ENCODE measurements at regions not wholly inside any gene's neighbourhood (a gene's known extent, or its start where the extent isn't known, plus 50 kb on each side); places are given as distances from the start of the nearest gene placed in this dataset.

GRCh38 chr12:5371631-5372030, 60.3 kb upstream of the NTF3 start:
- no peak for TF ChIP-seq CTCF (IDR thresholded peaks at IDR 0.05; ENCODE audit: insufficient read depth, low read length, severe bottlenecking)
- no peaks in the 10 kb centered on the region for H3K36me3 ChIP-seq (ENCODE audit: control insufficient read depth, insufficient read depth, low read length)
- H3K27me3 ChIP-seq (ENCODE audit: control insufficient read depth, insufficient read depth, low read length) = no peaks in the 10 kb centered on the region
- no peak for DNase-seq (ENCODE audit: low read depth)
- no peak overlapping the region for H3K4me3 ChIP-seq (ENCODE audit: low read depth, low read length)
- no peak for FAIRE-seq

- FAIRE-seq = no peak
Observed at GRCh38 chr12:5374713-5375112, 57.2 kb upstream of the NTF3 start.

GRCh38 chr12:5375547-5376295, 56.2 kb upstream of the NTF3 start:
- no peaks in the 10 kb centered on the region for H3K36me3 ChIP-seq (ENCODE audit: control insufficient read depth, insufficient read depth, low read length)
- no peak overlapping the region for H3K4me3 ChIP-seq (ENCODE audit: low read depth, low read length)
- DNase-seq (ENCODE audit: low read depth) = no peak
- no peaks in the 10 kb centered on the region for H3K27me3 ChIP-seq (ENCODE audit: control insufficient read depth, insufficient read depth, low read length)
- FAIRE-seq = no peak
- no peak for TF ChIP-seq CTCF (IDR thresholded peaks at IDR 0.05; ENCODE audit: insufficient read depth, low read length, severe bottlenecking)

More at GRCh38 chr12:5374713-5375112, 57.2 kb upstream of the NTF3 start:
- no peaks in the 10 kb centered on the region for H3K27me3 ChIP-seq (ENCODE audit: control insufficient read depth, insufficient read depth, low read length)
- H3K4me3 ChIP-seq (ENCODE audit: low read depth, low read length) = no peak overlapping the region
- H3K36me3 ChIP-seq (ENCODE audit: control insufficient read depth, insufficient read depth, low read length) = no peaks in the 10 kb centered on the region
- no peak for DNase-seq (ENCODE audit: low read depth)
- TF ChIP-seq CTCF (IDR thresholded peaks at IDR 0.05; ENCODE audit: insufficient read depth, low read length, severe bottlenecking) = no peak

GRCh38 chr12:5376591-5377207, 55.2 kb upstream of the NTF3 start:
- TF ChIP-seq CTCF (IDR thresholded peaks at IDR 0.05; ENCODE audit: insufficient read depth, low read length, severe bottlenecking) = no peak
- H3K27me3 ChIP-seq (ENCODE audit: control insufficient read depth, insufficient read depth, low read length) = no peaks in the 10 kb centered on the region
- no peaks in the 10 kb centered on the region for H3K36me3 ChIP-seq (ENCODE audit: control insufficient read depth, insufficient read depth, low read length)
- H3K4me3 ChIP-seq (ENCODE audit: low read depth, low read length) = no peak overlapping the region
- FAIRE-seq (no peak), DNase-seq (ENCODE audit: low read depth) (no peak)

GRCh38 chr12:5377997-5378592, 53.8 kb upstream of the NTF3 start:
- DNase-seq (ENCODE audit: low read depth) (no peak), FAIRE-seq (no peak)
- no peaks in the 10 kb centered on the region for H3K36me3 ChIP-seq (ENCODE audit: control insufficient read depth, insufficient read depth, low read length)
- no peak overlapping the region for H3K4me3 ChIP-seq (ENCODE audit: low read depth, low read length)
- no peak for TF ChIP-seq CTCF (IDR thresholded peaks at IDR 0.05; ENCODE audit: insufficient read depth, low read length, severe bottlenecking)
- no peaks in the 10 kb centered on the region for H3K27me3 ChIP-seq (ENCODE audit: control insufficient read depth, insufficient read depth, low read length)
